K562 (cell line): ENCODE measurements at regions not wholly inside any gene's neighbourhood (a gene's known extent, or its start where the extent isn't known, plus 50 kb on each side); places are given as distances from the start of the nearest gene placed in this dataset.
A peak's percentile ranks its signal among the peaks of the same experiment; 100 is the strongest.

ENCODE experiments used
- CBFA2T2 ChIP-seq: fragments of 450-650 bp; conservative IDR thresholded peaks from 2 replicates; pipeline ENCODE4 v1.6.1; 2017; ENCODE audit warnings: mild to moderate bottlenecking
- DMBX1 ChIP-seq: fragments of 250-450 bp; sonication (Bioruptor Pico); IDR thresholded peaks from 2 replicates; pipeline ENCODE4 v1.8.0; 2022; ENCODE audit warnings: inconsistent platforms, mild to moderate bottlenecking, moderate library complexity, borderline replicate concordance
- ESRRA ChIP-seq: fragments of 450-650 bp; IDR thresholded peaks from 2 replicates; pipeline ENCODE4 v1.6.1; 2014; ENCODE audit warnings: low read depth, mild to moderate bottlenecking, moderate library complexity, borderline replicate concordance
- MBD2 ChIP-seq: sonication (generic); IDR thresholded peaks from 2 replicates; pipeline ENCODE4 v1.6.1; 2016; ENCODE audit warnings: low read depth, borderline replicate concordance
- MTA2 ChIP-seq: fragments of 450-650 bp; IDR thresholded peaks from 2 replicates; pipeline ENCODE4 v1.6.1; 2016; ENCODE audit warnings: low read depth
- RCOR1 ChIP-seq, 2 experiments: IDR thresholded peaks; 2 replicates each; pipeline ENCODE4 v1.6.1; 2012; ENCODE audit warnings: low read depth in 2 of 2, low read length in 2 of 2, borderline replicate concordance in 1 of 2, improper control_type of control experiment in 1 of 2
- SMAD3 ChIP-seq: fragments of 450-650 bp; formaldehyde crosslinking; conservative IDR thresholded peaks from 2 replicates; pipeline ENCODE4 v1.4.0; 2020; ENCODE audit warnings: mild to moderate bottlenecking
- SMC3 ChIP-seq: conservative IDR thresholded peaks from 2 replicates; pipeline ENCODE4 v1.6.1; 2011; ENCODE audit warnings: low read depth, low read length, improper control_type of control experiment; ENCODE audit not compliant: insufficient read depth
- STAT5A ChIP-seq: IDR thresholded peaks from 2 replicates; pipeline ENCODE4 v1.6.1; 2012; ENCODE audit warnings: low read length, inconsistent platforms, borderline replicate concordance
- TBL1XR1 ChIP-seq, 2 experiments: IDR thresholded peaks; 2 replicates each; pipeline ENCODE4 v1.6.1; 2012; ENCODE audit warnings: improper control_type of control experiment in 2 of 2, low read length in 2 of 2, mild to moderate bottlenecking in 1 of 2
- TCF7L2 ChIP-seq: fragments of 150-350 bp; IDR thresholded peaks from 2 replicates; pipeline ENCODE4 v1.6.1; 2016; ENCODE audit warnings: low read depth, mild to moderate bottlenecking, low read length, moderate library complexity
- TRIM24 ChIP-seq, 2 experiments: fragments of 450-650 bp; IDR thresholded peaks; 2 replicates each; pipeline ENCODE4 v1.6.1; 2016
- ZKSCAN8 ChIP-seq: fragments of 200-800 bp; sonication (Bioruptor generic); IDR thresholded peaks from 2 replicates; pipeline ENCODE4 v1.6.1; 2016; ENCODE audit warnings: missing genetic modification characterization, missing compliant biosample characterization
- ZNF143 ChIP-seq: sonication (generic); formaldehyde crosslinking; IDR thresholded peaks from 2 replicates; pipeline ENCODE4 v1.9.0; 2022; ENCODE audit warnings: mild to moderate bottlenecking, missing genetic modification reagents
- ZNF3 ChIP-seq: fragments of 250-450 bp; sonication (Bioruptor Pico); IDR thresholded peaks from 2 replicates; pipeline ENCODE4 v1.5.0; 2021; ENCODE audit warnings: mild to moderate bottlenecking, moderate library complexity
- ZNF561 ChIP-seq: fragments of 450-650 bp; formaldehyde crosslinking; conservative IDR thresholded peaks from 2 replicates; pipeline ENCODE4 v1.4.0; 2020; ENCODE audit warnings: mild to moderate bottlenecking, moderate library complexity
- TF ChIP-seq, protein P1 (sequence below): sonication (generic); formaldehyde crosslinking; IDR thresholded peaks from 2 replicates; pipeline ENCODE4 v1.8.0; 2022; ENCODE audit warnings: mild to moderate bottlenecking, missing genetic modification reagents
- TF ChIP-seq, protein P2 (sequence below): sonication (generic); formaldehyde crosslinking; IDR thresholded peaks from 2 replicates; pipeline ENCODE4 v1.8.0; 2023; ENCODE audit warnings: mild to moderate bottlenecking, missing genetic modification reagents
- TF ChIP-seq, protein P3 (sequence below), 2 experiments: fragments of 450-650 bp in 1 of 2; sonication (generic) in 1 of 2; formaldehyde crosslinking in 1 of 2; IDR thresholded peaks in 1 of 2; conservative IDR thresholded peaks in 1 of 2; 2 replicates each; pipeline versions ENCODE4 v1.6.1 to v1.8.1; 2016 to 2023; ENCODE audit warnings: mild to moderate bottlenecking in 2 of 2, moderate library complexity in 2 of 2, inconsistent platforms in 1 of 2, missing genetic modification reagents in 1 of 2
- TF ChIP-seq, protein P4 (sequence below), 2 experiments: IDR thresholded peaks in 1 of 2; conservative IDR thresholded peaks in 1 of 2; 2 replicates each; pipeline ENCODE4 v1.6.1; 2016; ENCODE audit warnings: low read depth in 2 of 2, mild to moderate bottlenecking in 1 of 2, missing compliant biosample characterization in 1 of 2, missing genetic modification characterization in 1 of 2, moderate library complexity in 1 of 2

DNA sequence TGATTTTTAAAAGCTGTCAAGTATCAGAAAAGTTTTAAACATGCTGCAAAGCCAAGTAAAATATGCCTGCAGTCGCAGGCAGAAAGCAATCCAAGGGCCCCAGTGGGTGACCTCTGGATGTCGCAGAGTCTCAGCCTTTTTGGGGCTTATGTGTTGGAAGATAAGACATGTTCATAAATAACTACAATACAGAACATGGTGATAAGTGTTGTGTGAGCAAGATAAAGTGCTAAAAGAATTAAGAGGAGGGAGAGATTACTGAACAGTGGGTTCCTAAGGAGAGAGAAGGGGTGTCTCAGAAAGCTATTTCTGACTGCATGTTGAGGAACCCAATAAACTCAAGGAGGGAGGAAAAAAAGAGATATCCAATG lies 78.9 kb upstream of the ADRB2 start (continued):
- TF ChIP-seq ESRRA (peak; percentile 28; the same call in 1 of the 2 replicates), ZNF3 (CRISPR knock-in tag) (no peak), ZNF143 (CRISPR knock-in tag) (no peak), MTA2 (peak; percentile 91), STAT5A (peak; percentile 76), RCOR1 (IDR thresholded peaks at IDR 0.05; ENCODE audit: borderline replicate concordance in 1 of 2, low read depth in 2 of 2, low read length in 2 of 2) (peak in 1 of 2 experiments; percentile 81; a peak in 3 of 4 replicates), DMBX1 (peak; percentile 52; the same call in 1 of the 2 replicates), MBD2 (0 out of 2 replicates have a peak, but pooled peaks have one; percentile 43), TCF7L2 (no peak), SMAD3 (CRISPR knock-in tag) (0 out of 2 replicates have a peak, but pooled peaks have one; percentile 37), ZNF561 (CRISPR knock-in tag) (no peak), TBL1XR1 (IDR thresholded peaks at IDR 0.05; ENCODE audit: low read length in 2 of 2) (peak in 1 of 2 experiments; percentile 79; a peak in 2 of 4 replicates), CBFA2T2 (peak; percentile 93), TRIM24 (IDR thresholded peaks at IDR 0.05) (peak; percentile 58 to 66; a peak in 2 of 4 replicates), SMC3 (no peak), ZKSCAN8 (CRISPR knock-in tag) (no peak)
- TF ChIP-seq, protein P1, sequence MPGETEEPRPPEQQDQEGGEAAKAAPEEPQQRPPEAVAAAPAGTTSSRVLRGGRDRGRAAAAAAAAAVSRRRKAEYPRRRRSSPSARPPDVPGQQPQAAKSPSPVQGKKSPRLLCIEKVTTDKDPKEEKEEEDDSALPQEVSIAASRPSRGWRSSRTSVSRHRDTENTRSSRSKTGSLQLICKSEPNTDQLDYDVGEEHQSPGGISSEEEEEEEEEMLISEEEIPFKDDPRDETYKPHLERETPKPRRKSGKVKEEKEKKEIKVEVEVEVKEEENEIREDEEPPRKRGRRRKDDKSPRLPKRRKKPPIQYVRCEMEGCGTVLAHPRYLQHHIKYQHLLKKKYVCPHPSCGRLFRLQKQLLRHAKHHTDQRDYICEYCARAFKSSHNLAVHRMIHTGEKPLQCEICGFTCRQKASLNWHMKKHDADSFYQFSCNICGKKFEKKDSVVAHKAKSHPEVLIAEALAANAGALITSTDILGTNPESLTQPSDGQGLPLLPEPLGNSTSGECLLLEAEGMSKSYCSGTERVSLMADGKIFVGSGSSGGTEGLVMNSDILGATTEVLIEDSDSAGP (CRISPR knock-in tag), result no peak
- TF ChIP-seq, protein P2, sequence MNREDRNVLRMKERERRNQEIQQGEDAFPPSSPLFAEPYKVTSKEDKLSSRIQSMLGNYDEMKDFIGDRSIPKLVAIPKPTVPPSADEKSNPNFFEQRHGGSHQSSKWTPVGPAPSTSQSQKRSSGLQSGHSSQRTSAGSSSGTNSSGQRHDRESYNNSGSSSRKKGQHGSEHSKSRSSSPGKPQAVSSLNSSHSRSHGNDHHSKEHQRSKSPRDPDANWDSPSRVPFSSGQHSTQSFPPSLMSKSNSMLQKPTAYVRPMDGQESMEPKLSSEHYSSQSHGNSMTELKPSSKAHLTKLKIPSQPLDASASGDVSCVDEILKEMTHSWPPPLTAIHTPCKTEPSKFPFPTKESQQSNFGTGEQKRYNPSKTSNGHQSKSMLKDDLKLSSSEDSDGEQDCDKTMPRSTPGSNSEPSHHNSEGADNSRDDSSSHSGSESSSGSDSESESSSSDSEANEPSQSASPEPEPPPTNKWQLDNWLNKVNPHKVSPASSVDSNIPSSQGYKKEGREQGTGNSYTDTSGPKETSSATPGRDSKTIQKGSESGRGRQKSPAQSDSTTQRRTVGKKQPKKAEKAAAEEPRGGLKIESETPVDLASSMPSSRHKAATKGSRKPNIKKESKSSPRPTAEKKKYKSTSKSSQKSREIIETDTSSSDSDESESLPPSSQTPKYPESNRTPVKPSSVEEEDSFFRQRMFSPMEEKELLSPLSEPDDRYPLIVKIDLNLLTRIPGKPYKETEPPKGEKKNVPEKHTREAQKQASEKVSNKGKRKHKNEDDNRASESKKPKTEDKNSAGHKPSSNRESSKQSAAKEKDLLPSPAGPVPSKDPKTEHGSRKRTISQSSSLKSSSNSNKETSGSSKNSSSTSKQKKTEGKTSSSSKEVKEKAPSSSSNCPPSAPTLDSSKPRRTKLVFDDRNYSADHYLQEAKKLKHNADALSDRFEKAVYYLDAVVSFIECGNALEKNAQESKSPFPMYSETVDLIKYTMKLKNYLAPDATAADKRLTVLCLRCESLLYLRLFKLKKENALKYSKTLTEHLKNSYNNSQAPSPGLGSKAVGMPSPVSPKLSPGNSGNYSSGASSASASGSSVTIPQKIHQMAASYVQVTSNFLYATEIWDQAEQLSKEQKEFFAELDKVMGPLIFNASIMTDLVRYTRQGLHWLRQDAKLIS (CRISPR knock-in tag), result no peak
- TF ChIP-seq, protein P3, sequence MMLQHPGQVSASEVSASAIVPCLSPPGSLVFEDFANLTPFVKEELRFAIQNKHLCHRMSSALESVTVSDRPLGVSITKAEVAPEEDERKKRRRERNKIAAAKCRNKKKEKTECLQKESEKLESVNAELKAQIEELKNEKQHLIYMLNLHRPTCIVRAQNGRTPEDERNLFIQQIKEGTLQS (IDR thresholded peaks at IDR 0.05), result no peak
- TF ChIP-seq, protein P3 (CRISPR knock-in tag; conservative IDR thresholded peaks at IDR 0.05), result no peak
- TF ChIP-seq, protein P4, sequence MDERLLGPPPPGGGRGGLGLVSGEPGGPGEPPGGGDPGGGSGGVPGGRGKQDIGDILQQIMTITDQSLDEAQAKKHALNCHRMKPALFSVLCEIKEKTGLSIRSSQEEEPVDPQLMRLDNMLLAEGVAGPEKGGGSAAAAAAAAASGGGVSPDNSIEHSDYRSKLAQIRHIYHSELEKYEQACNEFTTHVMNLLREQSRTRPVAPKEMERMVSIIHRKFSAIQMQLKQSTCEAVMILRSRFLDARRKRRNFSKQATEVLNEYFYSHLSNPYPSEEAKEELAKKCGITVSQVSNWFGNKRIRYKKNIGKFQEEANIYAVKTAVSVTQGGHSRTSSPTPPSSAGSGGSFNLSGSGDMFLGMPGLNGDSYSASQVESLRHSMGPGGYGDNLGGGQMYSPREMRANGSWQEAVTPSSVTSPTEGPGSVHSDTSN (CRISPR knock-in tag; IDR thresholded peaks at IDR 0.05; ENCODE audit: low read depth), result no peak
- TF ChIP-seq, protein P4 (tag; conservative IDR thresholded peaks at IDR 0.05; ENCODE audit: low read depth), result peak; percentile 83
